Endothelial cell of umbilical vein (primary cell): ENCODE measurements at regions not wholly inside any gene's neighbourhood (a gene's known extent, or its start where the extent isn't known, plus 50 kb on each side); places are given as distances from the start of the nearest gene placed in this dataset.

Experiments
- BruUV-seq: library from RNA; stranded (reverse); fragments of 400-500 nt; replicated peaks from 2 replicates; lab custom pipeline; 2021; lab: Mats Ljungman, UMichigan
- CTCF ChIA-PET: fragments of 300-600, 350-600 bp; sonication (Branson Sonifier 250); formaldehyde crosslinking; loops from one replicate; lab custom pipeline; 2021; ENCODE audit warnings: antibody characterized with exemption, inconsistent platforms; lab: Charles Lee
- POLR2A ChIA-PET: fragments of 300-600, 350-600 bp; sonication (Branson Sonifier 250); formaldehyde crosslinking; loops from one replicate; lab custom pipeline; 2021; ENCODE audit warnings: antibody characterized with exemption, inconsistent platforms; lab: Charles Lee
- DNase-seq: peaks from one replicate; pipeline ENCODE4 v3.0.0-alpha.2; 2011; ENCODE audit warnings: low read depth, low spot score
- FAIRE-seq: peaks from 2 replicates; lab custom pipeline; 2011; peaks lifted over from hg19 to GRCh38; lab: Jason Lieb, UNC
- H2AFZ ChIP-seq: 2 replicates; pipeline ENCODE4 v1.6.0; 2012; ENCODE audit warnings: low read depth, low read length, control low read depth, inconsistent platforms
- H3K27ac ChIP-seq: 2 replicates; pipeline ENCODE4 v1.5.1; 2011; ENCODE audit warnings: low read depth, mild to moderate bottlenecking, control low read depth, low read length, moderate library complexity; ENCODE audit not compliant: insufficient read depth
- H3K27me3 ChIP-seq, 2 experiments: 2 replicates each; pipeline versions ENCODE4 v1.6.0 to v1.6.1; 2011; ENCODE audit warnings: low read length in 2 of 2, mixed read lengths in 1 of 2; ENCODE audit not compliant: control insufficient read depth in 2 of 2, insufficient read depth in 2 of 2
- H3K36me3 ChIP-seq, 2 experiments: 2 replicates in 1 of 2; 3 replicates in 1 of 2; pipeline ENCODE4 v1.5.1; 2011; ENCODE audit warnings: low read length in 2 of 2, mild to moderate bottlenecking in 1 of 2, moderate library complexity in 1 of 2; ENCODE audit not compliant: control insufficient read depth in 2 of 2, insufficient read depth in 2 of 2; ENCODE audit errors: extremely low read depth in 1 of 2
- H3K4me1 ChIP-seq: 3 replicates; pipeline ENCODE4 v1.5.1; 2011; ENCODE audit warnings: mild to moderate bottlenecking, low read length; ENCODE audit not compliant: control insufficient read depth, insufficient read depth; ENCODE audit errors: extremely low read depth
- H3K4me2 ChIP-seq: 2 replicates; pipeline ENCODE4 v1.6.1; 2011; ENCODE audit warnings: low read length, control low read depth, mixed read lengths; ENCODE audit not compliant: insufficient read depth
- H3K4me3 ChIP-seq, 3 experiments: fragments of 200-600 bp in 1 of 3; sonication (generic), shearing (Covaris generic) in 1 of 3; replicated peaks in 1 of 3; 2 replicates each; pipeline ENCODE4 v1.5.1; 2011 to 2016; ENCODE audit warnings: control low read depth in 3 of 3, low read length in 3 of 3, mild to moderate bottlenecking in 2 of 3, inconsistent platforms in 1 of 3, low read depth in 1 of 3, moderate library complexity in 1 of 3; ENCODE audit not compliant: insufficient read depth in 1 of 3
- H3K79me2 ChIP-seq: 2 replicates; pipeline ENCODE4 v1.6.0; 2012; ENCODE audit warnings: low read length, inconsistent platforms; ENCODE audit not compliant: control insufficient read depth, insufficient read depth
- H3K9ac ChIP-seq: replicated peaks from 2 replicates; pipeline ENCODE3; 2011; ENCODE audit warnings: low read length, control low read depth; ENCODE audit not compliant: insufficient read depth; ENCODE audit errors: extremely low read depth
- H3K9me1 ChIP-seq: replicated peaks from 3 replicates; pipeline ENCODE4 v1.6.0; 2011; ENCODE audit warnings: mild to moderate bottlenecking, low read length; ENCODE audit not compliant: control insufficient read depth, insufficient read depth; ENCODE audit errors: extremely low read depth
- H3K9me3 ChIP-seq: replicated peaks from 2 replicates; pipeline ENCODE4 v1.5.1; 2012; ENCODE audit warnings: low read length, inconsistent platforms; ENCODE audit not compliant: control insufficient read depth, insufficient read depth
- H4K20me1 ChIP-seq: replicated peaks from 2 replicates; pipeline ENCODE3; 2011; ENCODE audit warnings: mild to moderate bottlenecking, low read length; ENCODE audit not compliant: control insufficient read depth, insufficient read depth; ENCODE audit errors: extremely low read depth
- CTCF ChIP-seq, 2 donors: IDR thresholded peaks; 1 replicate in 1 of 2; 2 replicates in 1 of 2; pipeline ENCODE4 v1.5.1; 2011; ENCODE audit warnings: low read length in 2 of 2, mild to moderate bottlenecking in 2 of 2, moderate library complexity in 2 of 2, control low read depth in 1 of 2, inconsistent platforms in 1 of 2, low read depth in 1 of 2; ENCODE audit not compliant: insufficient read depth in 1 of 2; ENCODE audit errors: extremely low read depth in 1 of 2
- EZH2 ChIP-seq: IDR thresholded peaks from 2 replicates; pipeline ENCODE4 v1.6.1; 2012; ENCODE audit warnings: borderline replicate concordance, low read depth, mild to moderate bottlenecking, moderate library complexity, low read length, inconsistent platforms; ENCODE audit not compliant: severe bottlenecking
- FOS ChIP-seq: IDR thresholded peaks from 2 replicates; pipeline ENCODE4 v1.6.1; 2011; ENCODE audit warnings: mild to moderate bottlenecking, low read length, moderate library complexity, borderline replicate concordance; ENCODE audit not compliant: insufficient read depth
- GATA2 ChIP-seq: IDR thresholded peaks from 2 replicates; pipeline ENCODE4 v1.7.0; 2011; ENCODE audit warnings: low read depth, mild to moderate bottlenecking, moderate library complexity, mixed read lengths, low read length; ENCODE audit not compliant: insufficient read length, insufficient read depth
- JUN ChIP-seq: IDR thresholded peaks from 2 replicates; pipeline ENCODE4 v1.6.1; 2011; ENCODE audit warnings: borderline replicate concordance, low read depth; ENCODE audit not compliant: insufficient read length, insufficient read depth
- MAX ChIP-seq: IDR thresholded peaks from 2 replicates; pipeline ENCODE4 v1.6.1; 2011; ENCODE audit not compliant: insufficient read depth, insufficient read length
- MYC ChIP-seq: IDR thresholded peaks from one replicate; pipeline ENCODE4 v1.6.1; 2011; ENCODE audit warnings: mild to moderate bottlenecking, low read depth, low read length
- POLR2A ChIP-seq: IDR thresholded peaks from 2 replicates; pipeline ENCODE4 v1.6.1; 2012; ENCODE audit warnings: low read depth, mild to moderate bottlenecking, control low read depth, low read length
- POLR2AphosphoS5 ChIP-seq: IDR thresholded peaks from 2 replicates; pipeline ENCODE4 v1.6.1; 2012; ENCODE audit warnings: low read depth, mild to moderate bottlenecking, control low read depth, low read length, moderate library complexity; ENCODE audit not compliant: insufficient read depth
- dilution Hi-C: fragments of 300-500 bp; cut with MboI; formaldehyde crosslinking; loops from one replicate; pipeline ENCODE4 v1.15.0; 2019; ENCODE audit warnings: low sequenced_read_pairs; ENCODE audit not compliant: extremely low pct_ligation_motif_present
- intact Hi-C: fragments of 100-400 bp; cut with micrococcal nuclease; formaldehyde crosslinking; loops from one replicate; pipeline ENCODE4 v1.10.0; 2022

- Histone ChIP-seq H3K79me2 (no peaks in the 10 kb centered on the region), H3K9me3 (no peaks in the 10 kb centered on the region), H3K4me2 (no peak overlapping the region), H3K4me3 (no peak overlapping the region), H3K27ac (no peak overlapping the region), H2AFZ (no peak overlapping the region), H4K20me1 (no peaks in the 10 kb centered on the region), H3K36me3 (no peaks in the 10 kb centered on the region), H3K4me1 (no peaks in the 10 kb centered on the region), H3K9me1 (peaks cover 3% of the 10 kb centered on the region), H3K27me3 (no peaks in the 10 kb centered on the region), H3K9ac (no peak overlapping the region)
- DNase-seq: no peak
- ChIA-PET CTCF (interaction anchor here (1.6 kb wide), 1 partner anchor 62 kb away, joined by 3 read pairs; no protein-coding TSS in a partner anchor), POLR2A (no interaction called here)
- TF ChIP-seq EZH2 (no peak), POLR2AphosphoS5 (no peak), CTCF (IDR thresholded peaks at IDR 0.05; ENCODE audit: extremely low read depth in 1 of 2, insufficient read depth in 1 of 2, low read depth in 1 of 2, low read length in 2 of 2) (no peak)
- FAIRE-seq: no peak
- intact Hi-C loops (no loop called here), dilution Hi-C loops (no loop called here)
- no TSS peak for BruUV-seq
These were observed 927.3 kb upstream of the CDH2 start for GRCh38 chr18:29104227-29104626.

GRCh38 chr18:29096079-29096770 lies 919.3 kb upstream of the CDH2 start:
- dilution Hi-C loops: no loop called here
- Histone ChIP-seq H3K27ac (no peak overlapping the region), H3K27me3 (no peaks in the 10 kb centered on the region), H3K9ac (no peak overlapping the region), H3K9me1 (no peaks in the 10 kb centered on the region), H3K4me1 (no peaks in the 10 kb centered on the region), H4K20me1 (no peaks in the 10 kb centered on the region), H3K9me3 (no peaks in the 10 kb centered on the region), H3K79me2 (no peaks in the 10 kb centered on the region), H3K4me2 (no peak overlapping the region), H3K36me3 (no peaks in the 10 kb centered on the region), H2AFZ (no peak overlapping the region), H3K4me3 (no peak overlapping the region)
- POLR2A ChIA-PET: no interaction called here
- FAIRE-seq: no peak
- DNase-seq: no peak
- CTCF ChIA-PET: interaction anchor here (0.5 to 1.6 kb wide), 2 partner anchors 11 to 289 kb away, joined by 3 read pairs; no protein-coding TSS in a partner anchor
- intact Hi-C loops: no loop called here
- TF ChIP-seq EZH2 (no peak), GATA2 (no peak), FOS (no peak), MYC (no peak), POLR2AphosphoS5 (no peak), MAX (no peak), CTCF (IDR thresholded peaks at IDR 0.05; ENCODE audit: extremely low read depth in 1 of 2, insufficient read depth in 1 of 2, low read depth in 1 of 2, low read length in 2 of 2) (no peak), POLR2A (no peak), JUN (no peak)
- BruUV-seq: no TSS peak
